ELF-1 (cell line): ENCODE measurements at regions not wholly inside any gene's neighbourhood (a gene's known extent, or its start where the extent isn't known, plus 50 kb on each side); places are given as distances from the start of the nearest gene placed in this dataset.

ENCODE experiments used
- DNase-seq: peaks from one replicate; pipeline ENCODE4 v3.0.0-alpha.2; 2016; ENCODE audit warnings: low read depth, low spot score

DNA sequence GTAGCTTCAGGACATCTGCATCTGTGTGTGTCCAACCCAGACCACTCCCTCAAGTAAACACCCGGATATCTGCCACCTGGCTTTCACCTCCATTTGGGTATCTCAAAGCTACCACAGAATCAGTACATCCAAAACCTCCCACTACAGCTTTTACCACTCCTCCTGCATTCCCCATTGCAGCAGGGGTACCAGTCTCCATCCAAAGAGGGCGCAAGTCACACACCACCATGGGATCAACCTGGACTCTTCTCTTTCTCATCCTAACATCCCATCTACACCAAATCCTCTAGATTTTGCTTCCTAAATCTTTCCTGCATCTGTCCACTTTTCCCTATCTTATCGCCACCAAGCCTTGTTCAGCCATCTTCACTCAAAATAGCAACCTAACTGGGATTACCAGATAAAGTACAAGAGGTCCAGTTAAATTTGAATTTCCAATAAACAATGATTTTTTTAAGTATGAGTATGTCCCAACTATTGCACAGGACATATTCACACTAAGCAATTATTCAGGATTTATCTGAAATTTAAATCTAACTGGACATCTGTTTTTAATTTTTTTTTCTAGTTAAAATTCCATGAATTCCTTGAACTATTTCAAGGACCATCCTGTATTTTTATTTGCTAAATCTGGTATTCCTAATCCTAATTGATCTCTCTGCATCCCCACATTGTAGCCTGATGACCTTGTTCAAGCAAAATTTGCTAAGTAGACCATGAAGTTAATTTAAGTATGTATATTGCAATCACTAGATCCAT, 164.3 kb upstream of the MLN start:
- DNase-seq = peak; percentile 74

DNA sequence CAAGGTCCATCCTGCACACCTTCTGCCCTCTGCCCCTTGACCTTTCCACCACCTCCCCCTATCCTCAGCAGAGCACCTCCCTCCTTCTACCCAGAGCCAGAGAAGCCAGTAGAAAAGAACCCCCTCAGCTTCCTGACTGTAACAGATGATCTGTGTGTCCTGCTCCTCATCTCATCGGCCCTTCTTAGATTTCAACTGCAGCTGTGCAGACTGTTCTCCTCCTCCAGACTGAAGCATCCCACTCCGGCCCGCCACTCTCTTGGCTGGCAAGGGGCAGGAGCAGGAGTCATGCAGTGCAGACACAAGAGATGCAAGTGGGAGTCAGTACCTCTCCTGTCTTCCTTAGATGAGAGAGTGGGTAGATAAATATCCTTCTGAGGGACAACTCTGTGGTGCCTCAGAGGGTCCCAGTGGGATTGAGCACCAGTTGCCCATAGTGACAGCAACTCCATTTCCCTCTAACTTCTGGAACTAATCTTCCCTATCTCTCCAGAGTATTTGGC, 163.5 kb upstream of the MLN start:
- no peak for DNase-seq

DNA sequence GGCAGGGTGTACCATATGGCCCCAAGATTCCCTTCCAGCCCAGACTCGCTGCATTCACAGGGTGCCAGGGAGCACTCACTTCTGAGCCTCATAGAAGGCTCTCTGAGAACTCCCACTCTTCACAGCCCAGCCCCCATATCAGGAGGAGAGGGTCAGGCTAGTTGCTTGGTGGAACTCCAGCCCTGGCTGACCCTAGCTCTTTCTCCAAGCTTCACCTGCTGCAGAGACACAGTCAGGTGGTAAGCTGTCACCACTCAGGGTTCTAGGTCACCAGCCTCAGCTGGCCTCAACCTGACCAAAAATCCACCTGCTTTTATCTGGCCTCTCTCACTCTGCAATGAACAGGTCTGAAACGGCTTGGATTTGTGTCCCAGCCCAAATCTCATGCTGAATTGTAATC, 162.7 kb upstream of the MLN start:
- no peak for DNase-seq

DNA sequence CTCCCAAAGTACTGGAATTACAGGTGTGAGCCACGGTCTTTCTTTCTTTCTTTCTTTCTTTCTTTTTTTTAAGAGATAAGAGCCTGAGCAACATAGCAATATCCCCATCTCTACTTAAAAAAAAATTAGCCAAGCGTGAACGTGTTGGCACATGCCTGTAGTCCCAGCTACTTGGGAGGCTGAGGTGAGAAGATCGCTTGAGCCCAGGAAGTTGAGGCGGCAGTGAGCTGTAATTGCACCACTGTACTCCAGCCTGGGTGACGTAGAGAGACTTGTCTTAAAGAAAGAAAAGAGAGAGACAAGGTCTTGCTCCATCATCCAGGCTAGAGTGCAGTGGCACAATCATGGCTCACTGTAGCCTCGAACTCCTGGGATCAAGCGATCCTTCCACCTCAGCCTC, 162.0 kb upstream of the MLN start:
- DNase-seq = no peak

DNA sequence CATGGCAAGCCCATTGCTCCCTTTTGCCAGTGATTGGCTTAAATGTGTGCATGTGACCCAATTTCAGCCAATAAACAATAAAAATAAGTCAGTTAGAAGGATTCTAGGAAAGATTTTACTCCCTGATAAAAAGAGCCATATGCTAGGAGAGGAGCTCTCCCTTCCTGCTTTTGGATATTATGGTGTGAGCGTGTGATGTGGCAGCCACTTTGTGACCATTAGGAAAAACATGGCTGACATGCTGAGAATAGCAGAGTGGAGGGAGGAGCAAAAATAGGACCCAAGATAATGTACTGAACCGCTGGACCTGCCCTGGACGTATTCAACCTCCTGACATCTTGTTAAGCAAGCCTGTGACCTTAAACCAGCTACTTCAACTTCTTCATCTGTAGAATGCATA, 160.6 kb upstream of the MLN start:
- no peak for DNase-seq

DNA sequence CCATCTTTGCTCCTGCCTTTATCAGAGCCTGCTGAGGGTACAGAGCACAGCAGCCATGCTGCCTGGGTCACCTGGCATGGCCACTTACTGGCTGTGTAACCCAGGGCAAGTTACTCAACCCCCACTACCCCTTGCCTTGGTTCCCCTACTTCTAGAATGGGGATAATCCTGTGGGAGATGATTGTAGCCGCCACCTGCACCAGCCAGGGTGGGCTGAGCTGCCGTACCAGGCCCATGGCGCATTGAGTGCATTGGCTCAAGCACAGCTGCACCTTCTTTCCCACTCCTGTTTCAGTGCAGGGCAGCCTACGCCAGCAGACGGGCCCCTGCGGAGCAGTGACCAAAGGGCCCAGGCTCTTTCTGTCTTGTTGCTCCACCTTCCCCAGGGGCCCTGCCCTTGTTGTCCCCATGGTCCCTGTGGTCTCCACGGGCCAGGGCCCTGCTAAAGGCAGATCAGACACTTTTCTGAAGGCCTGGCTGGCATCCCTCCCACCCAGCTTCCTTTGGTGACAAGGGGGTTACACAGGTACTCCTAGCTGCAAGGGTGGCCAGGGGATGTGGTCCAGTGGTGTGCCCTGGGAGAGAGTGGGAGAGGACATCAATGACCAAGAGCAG, 159.4 kb upstream of the MLN start:
- DNase-seq = no peak

DNA sequence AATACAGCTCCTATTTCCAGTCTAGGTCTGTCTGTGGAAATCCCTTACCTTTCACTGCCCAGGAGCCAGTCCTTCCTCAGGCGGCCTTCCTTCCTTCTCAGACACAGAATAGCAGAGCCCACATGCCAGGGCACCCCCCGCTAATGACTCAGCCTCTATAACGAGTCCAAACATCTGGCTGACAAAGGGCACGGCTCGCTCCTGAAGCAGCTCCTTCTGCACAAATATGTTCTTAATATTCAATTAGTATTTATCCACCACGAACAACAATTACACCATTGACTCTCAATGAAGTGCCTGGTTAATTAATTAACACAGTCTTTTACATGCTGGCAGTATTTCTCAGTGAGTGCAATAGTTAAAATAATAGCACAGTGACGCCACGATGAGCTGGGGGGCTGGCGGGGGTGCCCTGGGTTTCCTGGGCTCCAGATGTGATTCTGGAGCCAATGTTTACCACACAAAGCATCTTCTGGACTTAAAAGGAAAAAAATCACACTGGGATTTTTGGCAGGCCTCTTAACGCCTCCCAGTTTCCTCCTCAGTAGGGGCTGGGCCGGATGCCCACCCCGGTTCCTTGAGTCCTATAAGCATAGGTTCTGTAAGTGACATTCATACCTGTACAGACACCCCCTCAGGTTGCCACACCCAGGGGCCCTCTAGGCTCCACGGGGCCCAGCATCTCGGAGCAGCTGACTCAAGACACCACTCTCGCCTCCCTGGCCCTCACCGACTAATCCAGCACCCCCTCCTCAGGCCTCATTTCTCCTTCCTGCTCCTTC, 158.6 kb upstream of the MLN start:
- DNase-seq = no peak

DNA sequence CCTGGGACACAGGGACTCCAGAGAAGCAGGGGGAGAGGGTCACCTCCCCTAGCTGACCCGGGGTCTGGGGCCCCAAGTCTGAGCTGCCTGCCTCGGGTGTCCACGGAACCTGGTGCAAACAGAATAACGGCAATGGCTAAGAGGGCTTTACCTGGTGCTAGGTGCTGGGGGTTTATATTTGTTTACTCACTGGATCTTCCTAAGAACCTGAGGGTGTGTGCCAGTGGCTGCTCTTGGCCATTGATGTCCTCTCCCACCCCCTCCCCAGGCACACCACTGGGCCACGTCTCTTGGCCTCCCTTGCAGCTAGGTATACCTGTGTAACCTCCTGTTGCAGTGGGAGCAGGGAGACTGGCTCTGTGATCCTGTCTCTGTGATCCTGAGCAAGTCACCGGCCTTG, 157.9 kb upstream of the MLN start:
- DNase-seq = no peak

DNA sequence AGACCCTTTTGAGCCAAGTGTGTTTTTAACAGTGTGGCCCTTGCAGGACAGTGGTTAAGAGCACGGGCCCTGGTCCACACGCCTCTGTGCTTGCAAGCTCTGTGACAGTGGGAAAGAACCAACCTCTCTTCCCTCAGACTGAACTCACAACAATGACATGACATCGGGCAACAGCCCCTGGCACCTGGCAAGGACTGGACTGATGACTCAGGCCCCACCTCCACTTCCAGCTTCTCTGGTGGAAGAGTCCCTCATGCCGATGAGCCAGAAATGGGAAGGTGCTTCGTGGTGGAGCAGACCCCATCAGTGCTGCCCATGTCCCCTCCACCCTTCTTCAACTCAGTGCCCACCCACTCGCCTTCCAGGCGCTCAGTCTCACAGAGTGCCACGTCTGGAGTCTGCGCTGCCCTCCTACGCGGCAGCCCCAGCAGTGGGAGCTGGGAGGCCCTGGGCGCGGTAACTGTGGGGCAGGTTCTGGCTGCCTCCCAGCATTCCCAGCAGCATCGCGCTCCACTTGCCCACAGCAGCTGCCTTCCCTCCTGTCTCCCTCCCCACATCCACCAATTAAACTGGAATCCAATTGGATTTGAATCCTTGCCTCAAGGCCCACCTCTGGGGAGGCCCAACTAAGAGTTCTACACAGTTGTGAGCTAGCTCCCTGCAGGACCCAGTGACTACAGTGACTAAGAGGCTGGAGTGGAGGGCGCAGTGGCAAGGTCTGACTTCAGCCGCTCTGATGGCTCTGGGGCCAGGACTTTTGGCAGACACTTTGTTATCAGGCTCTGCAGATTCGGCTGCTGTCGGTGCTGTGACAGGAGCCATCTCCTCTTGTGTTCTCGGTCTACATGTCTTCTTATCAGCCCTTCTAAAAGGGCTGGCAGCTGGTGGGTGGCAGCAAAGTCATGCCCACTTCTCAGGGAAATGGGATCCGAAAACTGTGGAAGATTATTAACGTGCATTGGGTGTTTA, 156.8 kb upstream of the MLN start:
- DNase-seq = no peak

DNA sequence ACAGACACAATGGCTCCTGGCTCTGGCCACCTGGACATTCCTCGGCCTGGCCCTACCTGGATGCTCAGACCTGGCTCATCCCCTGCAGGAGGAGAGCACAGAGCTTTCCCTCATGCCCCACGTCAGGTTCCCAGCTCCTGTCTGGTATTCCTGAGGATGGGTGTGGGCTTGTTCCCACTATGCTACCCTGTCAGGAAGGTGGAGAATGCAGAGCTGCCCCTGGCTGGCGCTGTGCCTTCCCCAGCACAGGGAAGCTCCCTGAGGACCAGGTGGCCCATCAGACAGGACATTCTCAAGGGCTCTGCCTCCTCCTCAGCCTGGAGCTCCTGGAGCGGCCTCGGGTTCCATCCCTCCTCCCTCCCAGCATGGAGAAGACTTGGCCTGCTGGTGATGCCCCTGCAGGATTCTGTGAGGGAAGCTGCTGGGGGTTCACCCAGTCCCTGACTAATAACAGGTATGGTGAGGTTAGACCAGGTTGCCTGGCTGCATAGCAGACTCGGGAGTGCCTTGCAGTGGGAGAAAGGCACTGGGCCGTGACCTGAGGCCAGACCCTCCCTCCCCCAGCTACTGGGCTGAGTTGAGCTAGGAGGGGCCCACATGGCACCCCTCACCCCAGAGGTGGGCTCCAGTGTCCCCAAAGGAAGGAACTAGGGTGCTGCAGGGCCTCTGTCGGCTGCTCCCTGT, 156.0 kb upstream of the MLN start:
- DNase-seq = no peak

DNA sequence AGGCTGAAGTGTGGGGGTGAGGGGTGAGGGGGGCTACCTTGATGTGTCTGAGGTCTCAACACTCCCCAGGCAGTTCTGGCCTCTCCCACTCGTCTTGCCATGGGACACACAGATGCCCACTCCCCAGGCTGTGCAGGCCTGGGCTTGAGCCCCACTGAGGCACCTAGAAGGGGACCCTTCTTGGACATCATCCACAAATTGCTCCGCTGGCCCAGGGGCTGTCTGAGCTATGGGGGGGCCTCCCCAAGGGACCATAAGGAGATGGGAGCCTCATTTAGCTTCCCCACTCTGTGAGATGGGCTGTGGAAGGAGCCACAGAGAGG, 155.5 kb upstream of the MLN start:
- DNase-seq = no peak

DNA sequence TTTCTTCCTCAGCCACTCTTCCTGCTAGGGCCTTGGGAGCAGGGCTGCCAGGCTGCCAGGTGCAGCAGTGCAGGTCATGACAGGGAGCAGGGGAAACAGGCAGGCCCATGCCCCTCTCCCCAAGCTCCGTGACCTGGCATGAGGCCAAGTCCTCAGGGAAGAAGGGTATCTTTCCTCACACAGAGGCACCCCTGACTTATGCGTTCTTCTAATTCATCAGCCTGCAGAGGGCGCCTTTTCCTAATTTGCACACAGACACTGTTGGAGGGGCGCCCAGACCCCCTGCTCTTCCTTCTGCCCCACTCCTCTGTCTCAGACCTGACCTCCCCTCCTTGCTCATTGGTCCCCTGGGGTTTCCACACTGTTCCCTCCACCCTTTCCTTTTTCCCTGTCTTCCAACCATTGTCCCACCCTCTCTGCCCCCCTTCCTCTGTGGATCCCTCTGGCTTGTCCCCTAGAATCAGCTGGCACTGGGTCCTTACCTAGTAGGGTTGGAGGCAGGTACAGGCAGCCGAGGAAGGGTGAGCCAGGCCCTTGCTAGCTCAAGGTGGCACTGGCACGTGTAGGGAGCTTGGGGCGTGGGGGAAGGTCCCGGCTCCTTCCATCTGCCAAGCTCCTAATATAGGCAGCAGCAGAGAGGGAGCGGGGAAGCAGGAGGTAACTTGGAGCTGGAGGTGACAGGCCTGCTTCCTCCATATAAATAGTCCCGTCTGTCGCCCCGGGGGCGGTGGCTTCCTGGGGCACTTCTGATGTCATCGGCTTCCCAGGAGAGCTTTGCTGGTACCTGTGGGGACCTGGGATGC, 154.9 kb upstream of the MLN start:
- DNase-seq = peak; percentile 41

DNA sequence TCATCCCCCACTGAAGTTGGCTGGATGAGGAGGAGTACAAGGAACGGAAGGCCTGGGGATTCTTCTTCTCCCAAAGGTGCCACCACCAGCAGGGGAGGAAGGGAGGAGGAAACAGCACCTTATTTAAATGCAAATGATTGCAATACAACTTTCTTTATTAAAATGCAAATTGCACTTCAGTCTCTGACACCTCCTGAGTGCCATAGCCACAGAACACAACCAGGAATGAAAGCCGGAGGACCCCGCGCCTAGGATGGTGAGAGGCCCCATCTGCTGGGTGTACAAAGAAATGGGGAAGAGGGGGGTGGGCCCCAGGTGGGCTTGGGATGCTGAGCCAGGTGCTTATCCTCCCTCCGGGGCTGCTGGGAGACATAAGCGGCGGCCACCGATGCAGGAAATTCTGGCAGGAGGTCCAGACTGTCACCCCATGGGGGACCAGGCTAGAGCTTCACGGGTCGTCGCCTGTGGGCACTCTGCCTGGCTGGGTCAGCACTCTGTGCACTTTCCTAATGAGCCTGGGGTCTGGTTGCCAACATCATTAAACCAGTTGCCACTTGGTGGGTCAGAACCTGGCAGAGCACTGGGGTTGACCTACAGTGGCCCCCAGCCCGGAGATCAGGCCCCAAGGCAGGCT, 154.2 kb upstream of the MLN start:
- DNase-seq = no peak

DNA sequence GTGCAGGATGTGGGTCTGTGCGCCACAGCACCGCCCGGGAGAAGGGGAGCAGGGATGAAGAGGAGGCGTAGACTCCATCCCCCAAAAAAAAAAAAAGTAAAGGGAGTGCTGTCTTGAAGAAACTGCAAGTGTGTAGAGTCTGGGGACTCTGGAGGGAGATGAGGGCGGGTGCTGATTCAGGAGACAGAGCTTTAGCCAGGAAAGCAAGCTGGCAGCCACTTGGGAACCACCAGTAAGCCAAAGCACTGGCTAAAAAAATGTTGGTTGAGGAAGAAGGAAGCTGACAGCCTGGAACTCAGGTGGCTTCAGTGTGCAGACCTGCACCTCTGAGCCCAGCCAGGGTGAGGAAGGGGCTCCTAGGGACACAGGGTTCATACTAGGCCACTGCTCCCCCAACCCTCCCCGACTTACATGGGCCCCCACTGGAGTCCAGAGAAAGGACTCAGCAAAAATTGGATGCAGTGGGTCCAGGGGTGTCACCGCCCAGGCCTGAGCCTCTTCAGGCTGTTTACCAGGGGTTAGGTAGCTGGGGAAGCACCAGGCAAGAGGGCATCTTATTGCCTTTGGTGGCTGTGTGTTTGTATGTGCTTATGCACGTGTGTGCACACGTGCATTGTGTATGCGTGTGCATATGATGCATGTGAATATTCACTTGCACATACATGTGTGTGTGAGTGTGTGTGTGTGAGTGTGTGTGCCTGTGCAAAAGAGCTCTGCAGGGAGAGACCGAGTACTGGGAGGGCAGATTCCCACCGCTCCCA, 153.5 kb upstream of the MLN start:
- no peak for DNase-seq

DNA sequence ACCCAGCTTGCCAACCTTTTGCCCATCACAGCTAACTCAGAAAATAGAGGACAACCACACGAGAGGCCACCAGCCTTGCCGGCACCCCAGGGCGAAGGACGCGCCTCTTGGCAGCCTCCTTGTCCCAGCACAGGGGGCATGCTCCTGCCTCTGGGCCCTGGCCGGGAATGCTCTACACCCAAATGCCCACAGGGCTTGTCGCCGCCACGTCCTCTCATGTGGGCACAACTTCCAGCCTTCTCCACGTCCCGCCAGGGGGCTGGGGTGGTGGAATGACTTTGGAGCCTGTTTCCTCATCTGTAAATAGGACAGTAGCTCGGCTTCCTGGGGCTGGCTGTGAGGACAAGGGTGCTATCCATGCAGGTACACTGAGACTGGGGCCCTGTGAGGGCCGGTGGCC, 152.4 kb upstream of the MLN start:
- no peak for DNase-seq

DNA sequence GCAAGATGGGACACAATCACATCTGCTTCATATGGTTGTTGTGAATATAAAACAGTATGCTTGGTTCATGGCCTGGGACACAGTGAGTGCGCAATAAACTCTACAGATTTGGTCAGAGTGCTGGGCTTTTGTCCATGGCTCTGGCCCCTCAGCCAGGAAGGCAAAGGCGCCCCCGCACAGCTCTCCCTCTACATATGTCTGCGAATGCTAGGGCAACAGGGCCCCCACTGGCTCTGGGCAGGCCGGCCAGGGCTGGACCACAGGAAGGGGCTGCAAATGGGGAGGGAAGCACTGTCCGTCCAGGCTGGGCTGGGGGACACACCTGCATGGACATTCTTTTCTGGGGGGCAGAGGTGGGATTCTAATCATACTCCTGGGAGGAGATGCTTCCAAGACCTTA, 151.8 kb upstream of the MLN start:
- no peak for DNase-seq

DNA sequence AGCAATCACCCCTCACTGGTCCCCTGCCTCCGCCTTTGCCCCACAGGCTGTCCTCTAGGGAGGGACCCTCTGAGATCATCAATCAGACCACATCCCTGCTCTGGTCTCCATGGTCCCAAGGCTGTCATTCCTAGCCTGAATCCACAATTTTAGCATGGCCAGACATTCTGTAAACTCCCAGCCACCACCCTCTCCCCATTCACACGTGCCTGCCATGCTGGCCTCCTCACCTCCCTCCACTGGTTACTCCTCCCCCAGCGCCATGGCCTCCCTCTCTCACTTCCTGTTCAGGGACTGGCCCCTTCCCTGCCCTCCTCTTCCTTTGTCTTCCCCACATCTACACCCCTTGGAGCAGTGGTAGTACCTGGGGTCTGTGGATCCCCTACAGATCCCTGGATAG, 150.7 kb upstream of the MLN start:
- DNase-seq = peak; percentile 81

DNA sequence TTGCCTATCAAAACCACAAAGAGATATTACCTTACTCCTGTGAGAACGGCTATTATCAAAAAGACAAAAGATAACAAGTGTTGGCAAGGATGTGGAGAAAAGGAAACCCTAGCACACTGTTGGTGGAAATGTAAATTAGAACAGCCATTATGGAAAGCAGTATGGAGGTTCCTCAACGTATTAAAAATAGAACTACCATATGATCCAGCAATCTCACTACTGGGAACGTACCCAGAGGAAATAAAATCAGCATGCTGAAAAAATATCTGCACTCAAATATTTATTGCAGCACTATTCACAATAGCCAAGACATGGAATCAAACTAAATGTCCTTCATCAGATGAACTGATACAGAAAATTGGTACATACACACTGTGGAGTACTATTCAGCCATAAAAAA, 149.4 kb upstream of the MLN start:
- DNase-seq = no peak

DNA sequence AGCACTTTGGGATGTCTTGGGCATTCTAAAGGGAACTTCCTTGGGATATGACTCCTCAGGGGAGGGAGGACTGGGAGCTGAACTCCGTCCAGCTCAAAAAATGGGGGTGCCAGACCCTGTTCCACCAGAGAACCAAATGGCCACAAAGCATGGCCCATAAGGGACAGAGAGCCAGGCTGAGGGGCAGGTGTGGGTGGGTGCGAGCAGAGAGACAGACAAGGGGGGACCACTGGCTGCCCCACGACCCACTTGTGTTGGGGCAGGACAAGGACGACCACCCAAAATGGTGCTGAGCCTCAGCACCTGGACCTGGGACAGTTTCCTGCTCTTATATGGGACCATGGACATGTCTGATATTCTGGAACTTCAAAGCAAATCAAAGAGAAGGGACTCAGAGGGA, 148.2 kb upstream of the MLN start:
- DNase-seq = no peak
